Mesendoderm (in vitro differentiated cells): ENCODE measurements at regions not wholly inside any gene's neighbourhood (a gene's known extent, or its start where the extent isn't known, plus 50 kb on each side); places are given as distances from the start of the nearest gene placed in this dataset.

Source experiments
- DNase-seq: peaks from one replicate; pipeline ENCODE4 v3.0.0; 2013
- H2AK5ac ChIP-seq: 2 replicates; pipeline ENCODE4 v1.6.1; 2013; ENCODE audit warnings: low read length, inconsistent platforms
- H2BK120ac ChIP-seq: 2 replicates; pipeline ENCODE4 v1.6.1; 2013; ENCODE audit warnings: low read depth, mild to moderate bottlenecking, low read length, moderate library complexity, mixed read lengths
- H2BK15ac ChIP-seq: replicated peaks from 2 replicates; pipeline ENCODE4 v1.6.1; 2013; ENCODE audit warnings: low read depth, mild to moderate bottlenecking, moderate library complexity
- H2BK5ac ChIP-seq: 2 replicates; pipeline ENCODE4 v1.6.1; 2013; ENCODE audit warnings: low read length, inconsistent platforms
- H3K18ac ChIP-seq: 2 replicates; pipeline ENCODE4 v1.6.1; 2013; ENCODE audit warnings: mild to moderate bottlenecking, low read length, mixed read lengths
- H3K23ac ChIP-seq: one replicate; pipeline ENCODE4 v1.6.1; 2013; ENCODE audit warnings: low read length
- H3K27ac ChIP-seq: 2 replicates; pipeline ENCODE4 v1.5.1; 2013; ENCODE audit warnings: low read depth, mild to moderate bottlenecking, inconsistent platforms, low read length, moderate library complexity
- H3K27me3 ChIP-seq: 2 replicates; pipeline ENCODE4 v1.6.1; 2013; ENCODE audit warnings: low read length, control low read depth, mild to moderate bottlenecking, inconsistent platforms; ENCODE audit not compliant: insufficient read depth, poor library complexity
- H3K36me3 ChIP-seq: 2 replicates; pipeline ENCODE4 v1.6.1; 2013; ENCODE audit warnings: low read length, inconsistent platforms; ENCODE audit not compliant: control insufficient read depth, insufficient read depth
- H3K4ac ChIP-seq: one replicate; pipeline ENCODE4 v1.6.1; 2013; ENCODE audit warnings: low read depth, mild to moderate bottlenecking, low read length, moderate library complexity
- H3K4me1 ChIP-seq: 2 replicates; pipeline ENCODE4 v1.6.1; 2013; ENCODE audit warnings: low read depth, low read length, inconsistent platforms; ENCODE audit not compliant: control insufficient read depth
- H3K4me2 ChIP-seq: 2 replicates; pipeline ENCODE4 v1.6.1; 2013; ENCODE audit warnings: low read length
- H3K4me3 ChIP-seq: 2 replicates; pipeline ENCODE4 v1.5.1; 2013; ENCODE audit warnings: mild to moderate bottlenecking, low read length
- H3K56ac ChIP-seq: one replicate; pipeline ENCODE4 v1.6.1; 2013; ENCODE audit warnings: low read length
- H3K79me1 ChIP-seq: 2 replicates; pipeline ENCODE4 v1.6.1; 2013; ENCODE audit warnings: low read length, inconsistent platforms
- H3K79me2 ChIP-seq: 2 replicates; pipeline ENCODE4 v1.6.1; 2013; ENCODE audit warnings: mild to moderate bottlenecking, low read length; ENCODE audit not compliant: control insufficient read depth, insufficient read depth
- H3K9ac ChIP-seq: 2 replicates; pipeline ENCODE4 v1.6.1; 2013; ENCODE audit warnings: low read length, inconsistent platforms
- H4K5ac ChIP-seq: one replicate; pipeline ENCODE4 v1.6.1; 2013; ENCODE audit warnings: low read length
- H4K8ac ChIP-seq: one replicate; pipeline ENCODE4 v1.6.1; 2013; ENCODE audit warnings: low read depth, mild to moderate bottlenecking, control low read depth, low read length, moderate library complexity
- WGBS: extraction: QIAGEN DNeasy Blood & Tissue Kit; methylation state at CpG from one replicate; pipeline ENCODE4 v1.1.7; 2013; ENCODE audit warnings: low lambda C conversion rate, missing lambda C conversion rate; ENCODE audit not compliant: insufficient coverage; ENCODE audit errors: extremely low coverage; 5-methylcytosine and 5-hydroxymethylcytosine counted together

DNA sequence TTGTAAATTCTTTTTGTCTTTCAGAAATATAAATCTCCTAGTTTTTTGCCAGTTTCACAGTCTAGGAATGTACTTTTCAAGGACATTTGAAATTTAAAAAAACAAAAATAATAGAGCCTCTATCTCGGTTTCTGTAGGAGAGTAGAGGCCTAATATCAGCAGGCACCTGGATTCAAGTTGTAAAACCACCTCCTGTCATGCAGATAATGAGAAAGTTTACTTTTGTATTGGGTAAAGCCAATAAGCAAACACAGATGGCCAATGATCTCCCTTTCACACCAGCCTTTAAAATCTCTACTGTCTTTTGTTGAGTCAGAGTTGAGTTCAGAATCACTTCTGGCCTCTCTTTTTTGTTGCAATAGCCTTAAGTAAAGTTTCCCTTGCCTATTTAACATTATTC, 1499.9 kb downstream of the PCDH18 start:
- Histone ChIP-seq H3K27me3 (no peaks in the 10 kb centered on the region), H3K23ac (no peak overlapping the region), H4K8ac (no peak overlapping the region), H3K4me3 (no peak overlapping the region), H3K36me3 (no peaks in the 10 kb centered on the region), H2BK15ac (no peak overlapping the region), H3K9ac (no peak overlapping the region), H4K5ac (no peak overlapping the region), H2BK5ac (no peak overlapping the region), H3K4me2 (no peak overlapping the region), H3K4me1 (no peaks in the 10 kb centered on the region), H3K79me2 (no peaks in the 10 kb centered on the region), H3K79me1 (no peaks in the 10 kb centered on the region), H3K27ac (no peak overlapping the region), H2BK120ac (no peak overlapping the region), H3K18ac (no peak overlapping the region), H3K4ac (no peak overlapping the region), H3K56ac (no peak overlapping the region), H2AK5ac (no peak overlapping the region)
- WGBS, result no CpG with 5 or more reads among the region's 1 CpG
- peak; percentile 14 for DNase-seq

GRCh38 chr4:136025540-136025939, 1506.8 kb downstream of the PCDH18 start:
- H3K4me2 ChIP-seq, result no peak overlapping the region
- no peaks in the 10 kb centered on the region for H3K79me2 ChIP-seq
- no peak overlapping the region for H3K18ac ChIP-seq
- no peak overlapping the region for H2BK120ac ChIP-seq
- no peak overlapping the region for H2AK5ac ChIP-seq
- no peak overlapping the region for H3K56ac ChIP-seq
- no peak overlapping the region for H3K23ac ChIP-seq
- no peak overlapping the region for H2BK5ac ChIP-seq
- H3K27me3 ChIP-seq, result no peaks in the 10 kb centered on the region
- no peak overlapping the region for H3K4ac ChIP-seq
- no peaks in the 10 kb centered on the region for H3K79me1 ChIP-seq
- DNase-seq, result peak; percentile 80
- no peak overlapping the region for H4K8ac ChIP-seq
- no peak overlapping the region for H3K4me3 ChIP-seq
- no CpG with 5 or more reads among the region's 2 CpGs for WGBS
- H3K27ac ChIP-seq, result no peak overlapping the region
- H3K4me1 ChIP-seq, result no peaks in the 10 kb centered on the region
- no peak overlapping the region for H4K5ac ChIP-seq
- no peaks in the 10 kb centered on the region for H3K36me3 ChIP-seq
- no peak overlapping the region for H2BK15ac ChIP-seq
- H3K9ac ChIP-seq, result no peak overlapping the region

DNA sequence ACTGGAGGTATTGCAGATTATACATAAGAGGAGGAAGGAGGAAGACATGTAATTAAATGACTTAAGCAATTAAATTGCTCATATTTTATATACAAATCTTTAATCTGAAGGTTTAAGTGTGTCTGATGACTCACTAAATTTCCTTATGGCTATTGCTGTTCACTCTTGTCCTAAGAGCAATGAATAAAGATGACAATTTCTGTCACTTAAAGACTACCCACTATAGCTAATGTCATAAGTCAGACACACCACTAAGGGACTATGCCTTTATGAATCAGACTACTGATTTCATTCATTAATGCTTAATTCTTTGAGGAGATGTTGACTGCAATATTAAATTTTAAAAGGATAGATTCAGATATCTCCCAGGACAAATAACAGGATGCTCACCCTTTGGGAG, 1514.7 kb downstream of the PCDH18 start:
- no peak for DNase-seq
- Histone ChIP-seq H3K4me1 (no peaks in the 10 kb centered on the region), H2BK120ac (no peak overlapping the region), H3K4me3 (no peak overlapping the region), H2BK15ac (no peak overlapping the region), H3K56ac (no peak overlapping the region), H3K27ac (no peak overlapping the region), H3K9ac (no peak overlapping the region), H3K18ac (no peak overlapping the region), H3K4me2 (no peak overlapping the region), H2BK5ac (no peak overlapping the region), H3K79me1 (no peaks in the 10 kb centered on the region), H3K27me3 (no peaks in the 10 kb centered on the region), H4K8ac (no peak overlapping the region), H3K79me2 (no peaks in the 10 kb centered on the region), H4K5ac (no peak overlapping the region), H3K23ac (no peak overlapping the region), H3K36me3 (no peaks in the 10 kb centered on the region), H3K4ac (no peak overlapping the region), H2AK5ac (no peak overlapping the region)

DNA sequence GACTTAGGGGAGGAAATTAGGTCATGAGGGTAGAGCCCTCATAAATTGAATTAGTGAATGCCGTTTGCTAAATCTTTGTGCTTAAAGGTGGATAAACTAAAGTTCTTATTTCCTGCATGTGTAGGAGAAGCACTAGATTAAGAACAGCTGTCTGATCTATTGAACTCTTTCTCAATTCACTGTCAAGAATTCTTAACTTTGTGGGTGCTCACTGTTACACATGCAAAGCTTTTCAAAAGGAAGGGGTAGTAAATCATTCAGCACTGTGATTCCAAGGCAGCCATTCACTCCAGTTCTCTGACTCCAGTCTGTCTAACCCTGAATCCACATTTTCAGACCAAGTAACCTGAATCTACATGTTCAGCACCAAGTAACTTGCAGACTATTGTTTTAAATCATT, 1520.1 kb downstream of the PCDH18 start:
- no peak overlapping the region for H3K4ac ChIP-seq
- H3K23ac ChIP-seq, result no peak overlapping the region
- no peak overlapping the region for H2BK120ac ChIP-seq
- H3K27ac ChIP-seq, result no peak overlapping the region
- no peak overlapping the region for H3K4me2 ChIP-seq
- no peaks in the 10 kb centered on the region for H3K4me1 ChIP-seq
- H3K36me3 ChIP-seq, result no peaks in the 10 kb centered on the region
- H4K8ac ChIP-seq, result no peak overlapping the region
- H2BK5ac ChIP-seq, result no peak overlapping the region
- WGBS, result no CpG with 5 or more reads among the region's 1 CpG
- no peak overlapping the region for H3K18ac ChIP-seq
- H3K27me3 ChIP-seq, result no peaks in the 10 kb centered on the region
- peak; percentile 16 for DNase-seq
- H3K9ac ChIP-seq, result no peak overlapping the region
- H3K79me2 ChIP-seq, result no peaks in the 10 kb centered on the region
- H2AK5ac ChIP-seq, result no peak overlapping the region
- H3K4me3 ChIP-seq, result no peak overlapping the region
- H3K79me1 ChIP-seq, result no peaks in the 10 kb centered on the region
- H2BK15ac ChIP-seq, result no peak overlapping the region
- no peak overlapping the region for H4K5ac ChIP-seq
- no peak overlapping the region for H3K56ac ChIP-seq

GRCh38 chr4:136009258-136009832, 1522.9 kb downstream of the PCDH18 start:
- Histone ChIP-seq H2BK15ac (no peak overlapping the region), H3K4me3 (no peak overlapping the region), H3K79me1 (no peaks in the 10 kb centered on the region), H2AK5ac (no peak overlapping the region), H3K79me2 (no peaks in the 10 kb centered on the region), H4K8ac (no peak overlapping the region), H3K18ac (no peak overlapping the region), H3K9ac (no peak overlapping the region), H3K27ac (no peak overlapping the region), H4K5ac (no peak overlapping the region), H2BK120ac (no peak overlapping the region), H3K27me3 (no peaks in the 10 kb centered on the region), H3K4ac (no peak overlapping the region), H2BK5ac (no peak overlapping the region), H3K23ac (no peak overlapping the region), H3K4me1 (no peaks in the 10 kb centered on the region), H3K36me3 (no peaks in the 10 kb centered on the region), H3K56ac (no peak overlapping the region), H3K4me2 (no peak overlapping the region)
- DNase-seq, result peak; percentile 76
- WGBS, result no CpG with 5 or more reads among the region's 6 CpGs

DNA sequence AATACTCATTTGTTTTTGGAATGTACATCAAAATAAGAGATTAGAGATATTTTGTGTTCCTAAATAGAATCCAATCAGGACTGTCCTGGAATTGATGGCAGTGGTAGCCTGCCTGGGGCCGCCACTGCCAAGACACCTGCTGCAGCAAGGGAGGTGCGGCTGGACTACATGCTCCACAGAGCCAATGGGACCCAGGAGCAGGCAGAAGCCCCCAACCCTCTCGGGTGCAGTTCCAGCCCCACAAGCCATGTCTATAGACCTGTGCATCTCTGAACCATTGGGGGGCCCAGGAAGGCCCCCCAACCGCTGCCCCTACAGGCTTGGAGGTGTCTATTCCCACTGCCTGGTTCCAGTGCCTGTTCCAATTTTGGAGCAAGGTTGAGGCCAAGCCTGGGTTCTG, 1524.3 kb downstream of the PCDH18 start:
- H3K4me1 ChIP-seq, result no peaks in the 10 kb centered on the region

More for the DNA sequence above, 1524.3 kb downstream of the PCDH18 start:
- no peak overlapping the region for H3K27ac ChIP-seq
- H3K23ac ChIP-seq, result no peak overlapping the region
- no peak overlapping the region for H3K4ac ChIP-seq
- no CpG with 5 or more reads among the region's 4 CpGs for WGBS
- no peak overlapping the region for H3K9ac ChIP-seq
- no peak overlapping the region for H3K18ac ChIP-seq
- no peak overlapping the region for H3K56ac ChIP-seq
- H3K79me1 ChIP-seq, result no peaks in the 10 kb centered on the region
- no peak overlapping the region for H2AK5ac ChIP-seq
- no peak overlapping the region for H2BK120ac ChIP-seq
- no peak overlapping the region for H2BK5ac ChIP-seq
- no peak overlapping the region for H3K4me3 ChIP-seq
- no peaks in the 10 kb centered on the region for H3K27me3 ChIP-seq
- DNase-seq, result no peak
- no peak overlapping the region for H4K8ac ChIP-seq
- H3K4me2 ChIP-seq, result no peak overlapping the region
- no peak overlapping the region for H4K5ac ChIP-seq
- H3K36me3 ChIP-seq, result no peaks in the 10 kb centered on the region
- H2BK15ac ChIP-seq, result no peak overlapping the region
- H3K79me2 ChIP-seq, result no peaks in the 10 kb centered on the region
